OCI-LY3 (cell line): ENCODE measurements at regions not wholly inside any gene's neighbourhood (a gene's known extent, or its start where the extent isn't known, plus 50 kb on each side); places are given as distances from the start of the nearest gene placed in this dataset.

ENCODE experiments used
- H2AFZ ChIP-seq: fragments of 200-600, 300-600 bp; shearing (Covaris generic); 2 replicates; pipeline ENCODE4 v1.6.0; 2014; ENCODE audit warnings: antibody characterized with exemption, low read depth, low read length
- H3K27ac ChIP-seq: fragments of 200-600, 300-600 bp; sonication (generic); 2 replicates; pipeline ENCODE4 v1.5.1; 2014; ENCODE audit warnings: mild to moderate bottlenecking, low read length, moderate library complexity, mixed read lengths
- H3K27me3 ChIP-seq: fragments of 200-600, 300-600 bp; sonication (generic); 2 replicates; pipeline ENCODE4 v1.6.1; 2014; ENCODE audit warnings: low read depth, low read length, mixed read lengths
- H3K36me3 ChIP-seq: fragments of 200-600, 300-600 bp; sonication (generic); replicated peaks from 2 replicates; pipeline ENCODE3; 2014; ENCODE audit warnings: low read depth, low read length, mixed read lengths
- H3K4me1 ChIP-seq: fragments of 300-600, 200-600 bp; sonication (generic); 2 replicates; pipeline ENCODE4 v1.6.1; 2014; ENCODE audit warnings: low read length, mixed read lengths
- H3K4me2 ChIP-seq: fragments of 200-600, 300-600 bp; sonication (generic); 2 replicates; pipeline ENCODE4 v1.6.1; 2014; ENCODE audit warnings: low read length, mixed read lengths
- H3K4me3 ChIP-seq: fragments of 300-600, 200-600 bp; sonication (generic); 2 replicates; pipeline ENCODE4 v1.5.1; 2014; ENCODE audit warnings: antibody characterized with exemption, mild to moderate bottlenecking, low read length, moderate library complexity
- H3K79me2 ChIP-seq: fragments of 300-600, 200-600 bp; shearing (Covaris generic); 2 replicates; pipeline ENCODE4 v1.6.1; 2014; ENCODE audit warnings: mild to moderate bottlenecking, low read length, mixed read lengths
- H3K9ac ChIP-seq: fragments of 300-600, 200-600 bp; shearing (Covaris generic); 2 replicates; pipeline ENCODE4 v1.6.0; 2014; ENCODE audit warnings: mild to moderate bottlenecking, low read length, moderate library complexity
- H3K9me3 ChIP-seq: fragments of 200-600, 300-600 bp; shearing (Covaris generic); 2 replicates; pipeline ENCODE4 v1.6.1; 2014; ENCODE audit warnings: low read length, mixed read lengths; ENCODE audit not compliant: insufficient read depth
- H4K20me1 ChIP-seq: fragments of 200-600, 300-600 bp; sonication (generic); 2 replicates; pipeline ENCODE4 v1.6.1; 2016; ENCODE audit warnings: low read length, mixed read lengths; ENCODE audit not compliant: insufficient read depth
- CTCF ChIP-seq: fragments of 200-600, 300-600 bp; sonication (generic); IDR thresholded peaks from 2 replicates; pipeline ENCODE4 v1.5.1; 2014; ENCODE audit warnings: antibody characterized with exemption, low read length, low read depth
- EZH2phosphoT487 ChIP-seq: fragments of 200-600 bp; shearing (Covaris generic); IDR thresholded peaks from 2 replicates; pipeline ENCODE4 v1.6.1; 2018; ENCODE audit warnings: antibody characterized with exemption, mixed run types, low read depth

DNA sequence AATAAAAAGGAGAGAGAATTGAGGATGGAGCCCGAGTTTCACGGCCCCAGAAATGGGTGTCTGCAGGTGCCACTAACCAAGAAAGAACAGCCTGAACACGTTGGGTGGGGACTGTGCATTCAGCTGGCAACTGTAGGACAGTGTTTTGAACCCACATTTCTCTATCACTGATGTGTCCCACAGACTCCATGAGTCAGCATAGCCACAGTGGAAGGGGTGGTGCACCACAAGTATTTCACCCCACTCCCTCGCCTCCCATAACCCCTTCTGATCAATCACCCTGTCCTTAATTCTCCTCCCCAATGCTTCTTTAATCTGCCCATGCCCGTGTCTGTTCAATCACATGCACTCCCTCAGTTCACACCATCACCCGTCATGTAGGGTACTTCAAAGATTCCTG is 291.5 kb downstream of the ZNF516 start:
- H3K79me2 ChIP-seq, result no peaks in the 10 kb centered on the region
- no peaks in the 10 kb centered on the region for H4K20me1 ChIP-seq
- TF ChIP-seq EZH2phosphoT487 (no peak), CTCF (no peak)
- H3K4me2 ChIP-seq, result no peak overlapping the region
- no peak overlapping the region for H3K27ac ChIP-seq
- H3K4me1 ChIP-seq, result no peaks in the 10 kb centered on the region
- no peak overlapping the region for H3K9ac ChIP-seq
- H3K4me3 ChIP-seq, result no peak overlapping the region
- H2AFZ ChIP-seq, result no peak overlapping the region
- no peaks in the 10 kb centered on the region for H3K36me3 ChIP-seq
- H3K9me3 ChIP-seq, result no peaks in the 10 kb centered on the region
- H3K27me3 ChIP-seq, result no peaks in the 10 kb centered on the region

GRCh38 chr18:76202322-76202721 is 292.7 kb downstream of the ZNF516 start:
- Histone ChIP-seq H2AFZ (no peak overlapping the region), H3K27ac (no peak overlapping the region), H3K79me2 (no peaks in the 10 kb centered on the region), H4K20me1 (no peaks in the 10 kb centered on the region), H3K4me3 (no peak overlapping the region), H3K27me3 (no peaks in the 10 kb centered on the region), H3K36me3 (no peaks in the 10 kb centered on the region), H3K4me1 (no peaks in the 10 kb centered on the region), H3K9ac (no peak overlapping the region), H3K4me2 (no peak overlapping the region), H3K9me3 (no peaks in the 10 kb centered on the region)
- TF ChIP-seq CTCF (no peak), EZH2phosphoT487 (no peak)

GRCh38 chr18:76195601-76196000 is 299.4 kb downstream of the ZNF516 start:
- no peaks in the 10 kb centered on the region for H3K4me1 ChIP-seq
- H3K9me3 ChIP-seq, result no peaks in the 10 kb centered on the region
- no peak overlapping the region for H3K27ac ChIP-seq

GRCh38 chr18:76188097-76188496 is 306.9 kb downstream of the ZNF516 start:
- Histone ChIP-seq H3K36me3 (no peaks in the 10 kb centered on the region), H3K4me1 (no peaks in the 10 kb centered on the region), H3K27ac (no peak overlapping the region), H3K9me3 (no peaks in the 10 kb centered on the region), H3K4me2 (no peak overlapping the region), H3K27me3 (no peaks in the 10 kb centered on the region), H3K79me2 (no peaks in the 10 kb centered on the region), H2AFZ (no peak overlapping the region), H4K20me1 (no peaks in the 10 kb centered on the region), H3K4me3 (no peak overlapping the region), H3K9ac (no peak overlapping the region)
- TF ChIP-seq CTCF (no peak), EZH2phosphoT487 (no peak)

More at GRCh38 chr18:76195601-76196000, 299.4 kb downstream of the ZNF516 start:
- TF ChIP-seq EZH2phosphoT487 (no peak), CTCF (no peak)
- Histone ChIP-seq H3K79me2 (no peaks in the 10 kb centered on the region), H3K4me2 (no peak overlapping the region), H2AFZ (no peak overlapping the region), H3K4me3 (no peak overlapping the region), H3K9ac (no peak overlapping the region), H3K36me3 (no peaks in the 10 kb centered on the region), H3K27me3 (no peaks in the 10 kb centered on the region), H4K20me1 (no peaks in the 10 kb centered on the region)
